A673 (cell line): ENCODE measurements at regions not wholly inside any gene's neighbourhood (a gene's known extent, or its start where the extent isn't known, plus 50 kb on each side); places are given as distances from the start of the nearest gene placed in this dataset.

Experiments
- CTCF ChIP-seq: fragments of 300-800, 200-600 bp; sonication (generic); conservative IDR thresholded peaks from 2 replicates; pipeline ENCODE4 v1.5.1; 2017; ENCODE audit warnings: low read depth, mild to moderate bottlenecking, antibody characterized with exemption, low read length, moderate library complexity, mixed read lengths
- EZH2 ChIP-seq: fragments of 200-600 bp; sonication (generic); IDR thresholded peaks from 2 replicates; pipeline ENCODE4 v1.6.1; 2017; ENCODE audit warnings: borderline replicate concordance, low read depth, mild to moderate bottlenecking, mixed read lengths, antibody characterized with exemption, low read length; ENCODE audit not compliant: poor library complexity, severe bottlenecking

DNA sequence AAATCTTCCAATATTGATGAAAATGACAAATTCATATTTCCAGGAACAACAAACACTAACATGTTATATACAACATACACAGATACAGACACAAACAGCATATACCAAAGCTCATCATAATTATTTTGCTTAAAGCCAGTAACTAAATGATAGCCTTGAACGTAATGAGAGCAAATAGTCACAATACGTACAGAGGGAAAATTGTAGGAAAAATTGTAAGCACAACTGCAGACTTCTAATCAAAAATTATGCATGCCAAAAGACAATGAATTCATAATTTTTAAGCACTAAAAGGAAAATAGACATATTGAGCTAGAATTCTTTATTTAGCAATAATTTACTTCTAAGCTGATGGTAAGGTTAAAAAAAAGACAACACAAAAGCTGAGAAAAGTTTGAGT lies 1466.9 kb upstream of the CELF2 start:
- TF ChIP-seq CTCF (no peak), EZH2 (no peak)
